ENCODE measurements at regions not wholly inside any gene's neighbourhood (a gene's known extent, or its start where the extent isn't known, plus 50 kb on each side); places are given as distances from the start of the nearest gene placed in this dataset.

DNA sequence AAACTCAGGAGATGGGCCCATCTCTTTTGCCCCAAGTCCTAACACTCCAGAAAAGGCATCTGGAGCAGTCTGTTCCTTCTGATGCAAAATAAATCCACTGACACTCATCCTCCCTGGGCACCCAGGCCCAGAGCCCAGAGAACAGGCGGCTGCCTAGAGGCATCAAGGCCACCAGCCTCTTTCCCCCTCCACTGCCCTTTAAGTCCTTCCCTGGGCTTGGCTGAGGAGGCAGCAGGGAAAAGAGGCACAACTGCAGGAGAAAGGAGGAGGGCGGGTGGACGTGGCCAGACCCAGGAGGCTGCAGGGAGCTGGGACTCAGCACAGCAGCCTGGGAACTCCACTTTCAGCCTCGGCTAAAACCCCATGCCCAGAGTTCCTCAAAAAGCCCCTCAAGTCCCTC, 99.7 kb upstream of the ID2 start:
- Histone ChIP-seq H3K27ac (ENCODE audit: low read depth, low read length, poor library complexity, severe bottlenecking) (no peak overlapping the region), H3K9me3 (ENCODE audit: low read depth, low read length, poor library complexity, severe bottlenecking) (no peaks in the 10 kb centered on the region), H3K27me3 (replicated peaks; ENCODE audit: insufficient read depth, low read depth, low read length, poor library complexity) (no peaks in the 10 kb centered on the region), H3K4me1 (ENCODE audit: insufficient read depth, low read length, poor library complexity, severe bottlenecking) (peaks cover 16% of the 10 kb centered on the region), H3K4me3 (ENCODE audit: low read depth, low read length, poor library complexity, severe bottlenecking) (no peak overlapping the region), H3K36me3 (ENCODE audit: insufficient read depth, low read length, poor library complexity, severe bottlenecking) (no peaks in the 10 kb centered on the region)
- ChIA-PET CTCF (no interaction called here), POLR2A (ENCODE audit: low non-redundant PET) (no interaction called here)
- intact Hi-C loops (cut with micrococcal nuclease; ENCODE audit: unreplicated experiment), result loop anchor here (5.0 kb wide), 1 partner anchor 95 kb away; no protein-coding TSS in a partner anchor
- DNase-seq (ENCODE audit: low spot score), result no peak
- TF ChIP-seq EZH2 (IDR thresholded peaks at IDR 0.05; ENCODE audit: borderline replicate concordance, low read depth, low read length, poor library complexity, severe bottlenecking), result no peak
- TF ChIP-seq, protein P1, sequence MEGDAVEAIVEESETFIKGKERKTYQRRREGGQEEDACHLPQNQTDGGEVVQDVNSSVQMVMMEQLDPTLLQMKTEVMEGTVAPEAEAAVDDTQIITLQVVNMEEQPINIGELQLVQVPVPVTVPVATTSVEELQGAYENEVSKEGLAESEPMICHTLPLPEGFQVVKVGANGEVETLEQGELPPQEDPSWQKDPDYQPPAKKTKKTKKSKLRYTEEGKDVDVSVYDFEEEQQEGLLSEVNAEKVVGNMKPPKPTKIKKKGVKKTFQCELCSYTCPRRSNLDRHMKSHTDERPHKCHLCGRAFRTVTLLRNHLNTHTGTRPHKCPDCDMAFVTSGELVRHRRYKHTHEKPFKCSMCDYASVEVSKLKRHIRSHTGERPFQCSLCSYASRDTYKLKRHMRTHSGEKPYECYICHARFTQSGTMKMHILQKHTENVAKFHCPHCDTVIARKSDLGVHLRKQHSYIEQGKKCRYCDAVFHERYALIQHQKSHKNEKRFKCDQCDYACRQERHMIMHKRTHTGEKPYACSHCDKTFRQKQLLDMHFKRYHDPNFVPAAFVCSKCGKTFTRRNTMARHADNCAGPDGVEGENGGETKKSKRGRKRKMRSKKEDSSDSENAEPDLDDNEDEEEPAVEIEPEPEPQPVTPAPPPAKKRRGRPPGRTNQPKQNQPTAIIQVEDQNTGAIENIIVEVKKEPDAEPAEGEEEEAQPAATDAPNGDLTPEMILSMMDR (conservative IDR thresholded peaks at IDR 0.05; ENCODE audit: low read depth, low read length), result no peak
- BruUV-seq (replicated peaks), result no TSS peak

DNA sequence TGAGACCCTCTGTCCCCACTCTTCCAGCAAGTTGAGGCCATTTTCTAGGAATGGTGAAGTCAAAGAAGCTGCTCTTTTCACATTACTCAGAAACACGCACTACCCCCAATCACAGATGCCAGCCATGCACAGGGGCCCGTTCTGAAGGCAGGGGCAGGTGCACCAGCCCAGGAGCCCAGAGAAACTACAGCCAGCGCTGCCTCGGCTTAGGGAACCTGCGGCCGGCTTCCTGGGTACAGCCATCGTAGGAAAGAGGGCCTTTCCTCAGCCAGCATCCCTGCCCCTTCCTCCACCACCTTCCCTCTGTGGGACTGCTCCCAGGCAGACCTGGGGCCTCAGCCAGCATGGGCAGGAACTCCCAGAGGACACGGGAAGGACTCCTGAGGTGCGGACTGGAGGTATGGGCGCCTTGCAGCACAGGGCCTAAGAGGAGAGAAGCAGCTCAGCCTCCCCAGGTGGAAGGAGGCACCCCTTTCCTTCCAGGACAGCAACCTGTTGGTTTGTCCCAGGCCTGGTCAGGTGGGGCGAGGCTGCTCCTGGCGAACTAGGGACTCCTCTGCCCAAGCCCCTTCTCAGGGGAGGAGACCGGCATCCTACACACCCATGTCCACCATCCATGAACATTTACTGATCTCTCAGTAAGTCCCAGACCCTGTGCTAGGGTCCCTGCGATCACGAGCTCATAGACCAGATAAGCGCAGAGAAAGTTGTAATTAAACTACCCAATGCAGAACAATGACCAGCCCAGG, 99.0 kb upstream of the ID2 start:
- Histone ChIP-seq H3K27me3 (replicated peaks; ENCODE audit: insufficient read depth, low read depth, low read length, poor library complexity) (no peaks in the 10 kb centered on the region), H3K36me3 (ENCODE audit: insufficient read depth, low read length, poor library complexity, severe bottlenecking) (no peaks in the 10 kb centered on the region), H3K4me3 (ENCODE audit: low read depth, low read length, poor library complexity, severe bottlenecking) (no peak overlapping the region), H3K9me3 (ENCODE audit: low read depth, low read length, poor library complexity, severe bottlenecking) (no peaks in the 10 kb centered on the region), H3K4me1 (ENCODE audit: insufficient read depth, low read length, poor library complexity, severe bottlenecking) (peaks cover 16% of the 10 kb centered on the region), H3K27ac (ENCODE audit: low read depth, low read length, poor library complexity, severe bottlenecking) (peak overlapping the region; percentile 37)
- intact Hi-C loops (cut with micrococcal nuclease; ENCODE audit: unreplicated experiment), result loop anchor here (5.0 kb wide), 1 partner anchor 94 kb away; no protein-coding TSS in a partner anchor
- ChIA-PET CTCF (interaction anchor here (0.6 kb wide), 1 partner anchor 96 kb away, joined by 3 read pairs; no protein-coding TSS in a partner anchor), POLR2A (ENCODE audit: low non-redundant PET) (interaction anchor here (0.6 kb wide), 2 partner anchors 50 to 99 kb away, joined by 3 to 4 read pairs; partner anchors contain the start of gene ID2)
- DNase-seq (ENCODE audit: low spot score), result no peak
- TF ChIP-seq EZH2 (IDR thresholded peaks at IDR 0.05; ENCODE audit: borderline replicate concordance, low read depth, low read length, poor library complexity, severe bottlenecking), result no peak
- TF ChIP-seq, protein P1 (conservative IDR thresholded peaks at IDR 0.05; ENCODE audit: low read depth, low read length), result no peak
- BruUV-seq (replicated peaks), result no TSS peak

DNA sequence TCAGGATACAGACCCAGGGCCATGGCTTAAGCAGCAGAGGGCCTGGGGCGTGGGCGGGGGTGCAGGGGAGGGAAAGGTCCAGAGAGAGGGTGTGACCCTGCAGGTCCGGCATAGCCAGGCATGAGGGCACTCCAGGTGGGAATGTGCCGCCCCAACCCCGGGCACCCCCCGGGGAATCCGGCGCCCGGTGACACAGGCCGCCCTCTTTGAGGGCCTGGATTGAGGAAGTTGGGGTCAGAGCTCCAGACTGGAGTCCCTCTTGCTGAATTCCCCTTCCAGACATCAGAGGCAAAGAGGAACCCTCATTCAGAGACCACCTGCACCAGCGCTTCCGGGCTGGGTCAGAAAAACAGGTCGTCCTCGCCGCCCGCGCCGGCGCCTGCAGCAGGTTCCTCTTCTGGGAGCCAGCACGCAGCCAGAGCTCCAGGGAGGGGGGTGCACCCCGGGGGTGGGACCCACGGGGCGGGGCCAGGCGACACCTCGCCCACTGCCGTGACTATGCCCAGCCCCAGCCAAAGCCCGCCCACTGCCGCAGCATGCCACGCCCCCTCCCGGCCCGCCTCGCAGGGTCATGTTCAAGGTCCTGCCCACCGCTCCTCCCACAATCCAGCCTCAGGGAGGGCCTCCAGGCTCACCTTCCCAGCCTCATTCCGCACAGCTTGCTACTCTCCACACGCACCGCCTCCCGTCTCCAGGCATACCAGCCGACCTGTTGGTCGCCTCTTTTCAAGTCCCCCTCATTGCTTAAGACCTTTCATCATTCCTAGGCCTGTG, 98.3 kb upstream of the ID2 start:
- Histone ChIP-seq H3K4me3 (ENCODE audit: low read depth, low read length, poor library complexity, severe bottlenecking) (peak overlapping the region; percentile 31), H3K4me1 (ENCODE audit: insufficient read depth, low read length, poor library complexity, severe bottlenecking) (peaks cover 16% of the 10 kb centered on the region), H3K27ac (ENCODE audit: low read depth, low read length, poor library complexity, severe bottlenecking) (peak overlapping the region; percentile 51), H3K27me3 (replicated peaks; ENCODE audit: insufficient read depth, low read depth, low read length, poor library complexity) (no peaks in the 10 kb centered on the region), H3K36me3 (ENCODE audit: insufficient read depth, low read length, poor library complexity, severe bottlenecking) (no peaks in the 10 kb centered on the region), H3K9me3 (ENCODE audit: low read depth, low read length, poor library complexity, severe bottlenecking) (no peaks in the 10 kb centered on the region)
- no peak for TF ChIP-seq EZH2 (IDR thresholded peaks at IDR 0.05; ENCODE audit: borderline replicate concordance, low read depth, low read length, poor library complexity, severe bottlenecking)
- TF ChIP-seq, protein P1 (conservative IDR thresholded peaks at IDR 0.05; ENCODE audit: low read depth, low read length), result no peak
- peak; percentile 95 for DNase-seq (ENCODE audit: low spot score)
- ChIA-PET CTCF (interaction anchor here (0.6 kb wide), 1 partner anchor 95 kb away, joined by 3 read pairs; no protein-coding TSS in a partner anchor), POLR2A (ENCODE audit: low non-redundant PET) (interaction anchor here (0.6 kb wide), 2 partner anchors 49 to 98 kb away, joined by 3 to 4 read pairs; partner anchors contain the start of gene ID2)
- BruUV-seq (replicated peaks), result no TSS peak
- intact Hi-C loops (cut with micrococcal nuclease; ENCODE audit: unreplicated experiment), result loop anchor here (5.0 kb wide), 1 partner anchor 94 kb away; no protein-coding TSS in a partner anchor
